HG03045 (cell line): ENCODE measurements at regions not wholly inside any gene's neighbourhood (a gene's known extent, or its start where the extent isn't known, plus 50 kb on each side); places are given as distances from the start of the nearest gene placed in this dataset.
"Not testable (repeated sequence)": the region's sequence is repeated elsewhere in the genome, so short reads cannot be mapped to it uniquely, and the experiment has no call there.

Experiments used
- ATAC-seq: cut with Tn5 transposase; IDR thresholded peaks from one replicate; pipeline ENCODE4 v1.9.1; 2021; ENCODE audit warnings: mild to moderate bottlenecking, moderate library complexity; ENCODE audit not compliant: unreplicated experiment

DNA sequence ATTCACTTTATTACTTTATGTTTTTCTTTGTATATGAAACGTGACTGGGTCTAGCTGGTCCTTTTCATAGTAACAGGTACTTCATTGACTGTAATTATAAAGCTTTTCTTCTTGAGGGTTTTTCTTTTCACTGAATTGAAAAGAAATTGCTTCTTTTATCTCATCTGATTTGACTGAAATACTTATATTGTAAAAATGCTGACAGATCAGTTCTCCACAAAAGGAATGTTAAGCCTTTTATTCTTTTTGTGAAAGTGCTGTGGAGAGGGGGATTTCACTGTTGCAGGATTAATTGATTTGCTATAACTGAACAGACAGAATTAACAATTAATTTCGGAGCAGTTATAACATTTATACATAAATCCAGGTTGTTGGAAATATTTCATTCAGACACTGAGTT, 2043.6 kb upstream of the C9orf72 start:
- no peak for ATAC-seq

DNA sequence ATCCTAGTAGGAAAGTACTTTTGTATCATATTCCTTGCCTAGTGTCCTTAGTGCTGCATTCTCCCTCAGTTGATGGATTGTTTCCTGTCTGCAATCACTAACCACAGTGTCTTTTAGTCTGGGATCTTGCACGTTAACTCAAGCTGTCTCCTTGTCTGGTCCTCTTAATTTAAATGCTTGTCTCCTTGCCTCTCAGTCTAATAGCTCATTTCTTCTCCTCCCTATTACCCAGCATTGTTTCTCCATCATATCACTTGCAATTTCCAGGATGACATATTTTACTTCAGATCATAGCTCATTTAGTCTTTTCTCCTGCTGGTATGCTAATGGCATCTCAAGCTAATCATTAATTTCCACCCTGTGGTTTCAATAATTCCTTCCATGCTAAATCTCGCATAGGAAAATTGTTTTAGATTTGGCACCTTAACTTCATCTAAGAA, 2052.0 kb upstream of the C9orf72 start:
- no peak for ATAC-seq

DNA sequence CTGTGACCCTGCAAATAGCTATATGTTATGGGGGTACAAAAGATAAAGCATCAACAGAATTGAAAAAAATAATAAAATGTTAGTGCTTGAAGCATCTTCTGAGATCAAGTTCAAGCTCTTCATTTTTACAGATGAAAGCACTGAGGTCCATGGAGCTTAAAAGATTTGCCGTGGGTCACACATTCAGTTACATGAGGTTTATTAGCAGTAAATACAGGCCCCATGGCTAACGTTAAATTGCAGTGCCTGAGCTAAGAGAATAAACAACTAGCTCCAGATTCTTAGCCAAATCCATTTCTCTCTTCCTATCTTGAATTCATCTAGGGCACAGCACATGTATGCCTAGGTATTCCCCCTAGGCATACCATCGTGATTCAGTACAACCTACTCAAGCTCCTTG, 2052.7 kb upstream of the C9orf72 start:
- no peak for ATAC-seq

DNA sequence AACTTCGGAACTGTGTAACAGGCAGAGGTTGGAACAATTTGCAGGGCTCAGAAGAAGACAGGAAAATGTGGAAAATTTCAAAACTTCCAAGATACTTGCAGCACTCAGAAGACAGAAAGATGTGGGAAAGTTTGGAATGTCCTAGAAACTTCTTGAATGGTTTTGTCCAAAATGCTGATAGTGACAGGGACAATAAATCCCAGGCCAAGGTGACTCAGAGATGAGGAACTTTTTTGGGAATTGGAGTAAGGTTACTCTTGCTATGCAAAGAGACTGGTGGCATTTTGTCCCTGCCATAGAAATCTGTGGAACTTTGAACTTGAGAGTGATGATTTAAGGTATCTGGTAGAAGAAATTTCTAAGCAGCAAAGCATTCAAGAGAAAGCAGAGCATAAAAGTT, 2055.6 kb upstream of the C9orf72 start:
- not testable (repeated sequence) for ATAC-seq

DNA sequence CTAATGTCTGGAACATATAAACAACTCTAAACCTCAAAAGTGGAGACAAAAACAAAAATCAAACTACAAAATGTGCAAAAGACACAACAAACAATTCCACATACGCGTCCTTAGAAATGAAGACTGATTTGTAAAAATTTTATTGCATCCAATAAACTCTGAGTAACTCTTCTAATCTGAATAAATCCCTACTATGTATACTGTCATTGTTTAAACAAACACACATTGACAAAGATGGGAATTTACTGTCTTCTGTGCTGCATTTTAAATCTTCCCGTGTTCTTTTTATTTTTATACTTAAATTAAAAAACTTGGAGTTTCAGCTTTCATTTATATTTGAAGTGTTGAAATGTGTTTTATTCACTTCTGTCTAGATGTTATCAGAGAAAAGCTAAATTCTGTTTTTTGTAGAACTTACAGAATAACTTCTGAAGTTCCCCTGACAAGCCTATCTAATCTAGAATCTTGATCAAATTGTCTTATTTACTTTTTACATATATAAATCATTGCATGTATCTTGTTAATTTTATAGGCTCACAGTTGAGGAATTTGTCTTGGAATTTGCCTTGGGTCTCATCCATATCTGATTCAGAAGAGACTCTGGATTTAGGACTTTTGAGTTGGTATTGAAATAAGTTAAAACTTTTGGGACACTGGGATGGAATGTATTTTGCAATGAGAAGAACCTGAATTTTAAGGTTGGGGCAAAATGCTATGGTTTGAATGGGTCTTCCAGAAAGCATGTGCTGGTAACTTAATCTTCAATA, 2064.4 kb upstream of the C9orf72 start:
- no peak for ATAC-seq

DNA sequence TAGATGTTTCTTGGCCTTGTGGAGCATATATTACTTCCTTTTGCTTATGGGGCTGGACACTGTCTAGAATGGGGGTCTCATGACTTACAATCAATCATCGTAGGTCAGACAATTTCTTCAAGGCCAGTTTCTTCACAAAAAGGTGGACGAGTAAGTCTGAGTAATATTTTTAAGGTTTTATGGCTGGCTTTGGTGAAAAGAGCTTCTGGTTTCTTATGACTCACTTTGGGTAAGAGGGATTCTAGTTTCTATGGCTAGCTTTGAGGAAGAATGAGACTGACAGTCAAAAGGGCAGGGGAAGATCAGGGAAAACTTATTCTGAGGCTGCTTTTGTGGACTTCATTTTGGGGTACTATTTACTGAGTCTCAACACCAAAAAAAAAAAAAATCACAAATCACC, 2067.2 kb upstream of the C9orf72 start:
- ATAC-seq = no peak

DNA sequence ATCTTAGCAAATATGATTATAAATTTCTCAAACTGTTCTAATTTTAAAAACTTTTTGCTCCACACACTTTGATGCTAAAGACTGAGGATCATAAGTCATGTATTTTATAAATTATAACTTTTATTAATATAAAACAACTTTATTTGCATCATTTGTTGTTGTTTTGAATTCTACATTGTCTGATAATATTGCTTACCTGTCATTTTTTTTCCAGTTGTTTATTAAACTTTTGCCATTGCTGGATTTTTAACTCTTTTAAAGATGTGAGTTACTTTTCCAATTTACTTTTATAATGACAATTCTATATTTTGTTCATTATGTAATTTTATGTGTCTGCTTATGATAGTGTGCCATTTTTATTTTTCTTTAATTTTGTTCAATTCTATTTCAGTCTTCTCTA, 2071.2 kb upstream of the C9orf72 start:
- ATAC-seq = no peak

DNA sequence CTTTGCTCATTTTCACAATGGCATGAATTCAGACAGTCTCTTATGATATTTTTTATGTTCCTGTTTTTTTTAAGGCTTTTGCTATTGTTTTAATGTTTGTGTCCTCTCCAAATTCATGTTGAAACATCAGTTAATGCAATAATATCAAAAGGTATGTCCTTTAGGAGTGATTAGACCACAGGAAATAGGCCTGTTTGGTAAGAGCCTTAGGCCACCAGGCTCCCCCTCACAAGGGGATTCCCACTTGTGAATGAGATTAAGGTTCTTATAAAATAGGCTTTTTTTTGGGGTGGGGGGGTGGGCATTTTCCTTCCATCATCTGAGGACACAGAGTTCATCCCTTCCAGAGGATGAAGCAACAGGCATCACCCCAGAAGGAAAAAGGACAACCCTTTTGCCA, 2074.2 kb upstream of the C9orf72 start:
- no peak for ATAC-seq

DNA sequence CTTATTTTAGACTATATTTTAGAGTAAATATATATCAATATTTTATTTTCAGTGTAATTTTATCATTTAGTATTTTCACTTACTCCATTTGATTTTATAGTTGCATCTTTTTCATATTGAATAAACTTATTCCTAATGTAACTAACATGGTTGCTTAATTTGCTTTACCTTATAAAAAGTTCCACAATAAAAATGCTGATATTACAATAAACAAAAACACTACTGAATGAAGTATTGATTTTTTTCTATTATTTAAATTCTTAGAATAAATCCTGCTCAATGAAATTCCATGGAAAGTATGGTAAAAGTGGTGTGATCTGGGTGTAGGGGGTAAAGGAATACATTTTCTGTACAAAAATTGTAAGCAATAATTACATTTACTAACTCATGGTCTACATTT, 2074.9 kb upstream of the C9orf72 start:
- no peak for ATAC-seq

DNA sequence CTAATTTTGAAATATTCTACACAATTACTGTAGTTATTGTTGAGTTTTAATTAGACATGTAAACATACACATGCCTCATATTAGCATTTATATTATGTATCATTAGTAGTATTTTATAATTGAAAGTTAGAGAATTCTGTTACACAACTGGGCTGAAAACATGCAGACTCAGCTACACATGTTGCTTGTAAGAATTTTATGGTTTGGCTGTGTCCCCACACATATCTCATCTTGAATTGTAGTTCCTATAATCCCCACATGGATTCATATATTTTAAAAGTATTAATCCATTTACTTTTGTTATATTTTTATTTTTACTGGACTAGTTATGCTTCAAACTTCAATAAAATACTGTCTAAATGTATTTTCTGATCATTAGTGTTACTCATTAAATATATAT, 2075.3 kb upstream of the C9orf72 start:
- no peak for ATAC-seq

DNA sequence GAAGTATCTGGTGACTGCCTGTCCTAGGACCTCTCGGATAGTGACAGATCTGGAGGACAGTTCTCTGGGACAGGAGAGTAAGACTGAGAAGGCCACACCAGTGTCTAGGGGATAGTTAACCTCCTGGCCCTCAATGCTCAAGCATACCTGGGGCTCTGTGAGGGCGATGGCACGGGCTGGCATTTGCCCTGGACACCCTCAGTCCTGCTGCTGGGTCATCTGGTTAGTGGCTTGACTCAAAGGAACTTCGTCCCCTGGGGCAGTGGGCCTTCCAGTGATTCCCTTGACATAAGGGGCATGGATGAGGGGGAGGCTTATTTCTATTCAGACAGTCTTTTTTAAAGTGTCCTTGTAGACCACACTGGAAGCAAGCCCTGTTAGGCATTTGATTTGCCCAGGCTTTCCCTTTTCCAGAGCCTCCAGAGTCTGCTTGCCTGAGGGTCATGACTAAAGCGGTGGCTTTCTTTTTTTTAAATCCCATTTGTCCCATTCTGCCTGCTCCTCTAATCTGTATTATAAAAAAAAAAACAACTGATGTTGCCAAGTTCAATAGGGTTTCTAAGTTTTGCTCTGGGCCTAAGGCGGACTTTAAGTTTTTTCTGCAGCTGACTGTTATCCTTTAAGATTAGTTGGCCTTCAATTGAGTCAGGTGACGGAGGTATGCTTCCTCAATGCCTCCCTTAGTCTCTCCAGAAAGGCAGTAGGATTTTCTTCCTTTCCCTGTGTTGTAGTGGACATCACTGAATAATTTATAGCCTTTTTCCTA, 2083.5 kb upstream of the C9orf72 start:
- no peak for ATAC-seq

DNA sequence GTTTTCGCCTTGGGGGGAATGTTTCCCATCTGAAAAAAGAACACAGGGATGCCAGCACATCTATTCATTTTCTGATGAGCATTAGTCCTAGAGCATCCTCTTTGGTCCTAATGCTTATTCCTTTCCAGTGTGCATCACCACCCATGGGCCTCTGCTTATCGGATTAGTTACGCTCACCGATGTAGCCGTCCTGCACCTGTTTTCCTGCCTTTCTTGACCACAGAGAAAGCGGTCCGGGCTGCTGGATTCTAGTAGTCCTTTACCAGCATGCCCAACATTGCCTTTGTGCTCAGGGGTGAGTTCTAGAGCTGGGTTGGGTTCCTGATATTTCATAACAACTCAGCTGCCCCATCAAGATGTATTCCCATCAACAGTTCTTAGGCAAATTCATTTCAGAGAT, 2084.5 kb upstream of the C9orf72 start:
- no peak for ATAC-seq

DNA sequence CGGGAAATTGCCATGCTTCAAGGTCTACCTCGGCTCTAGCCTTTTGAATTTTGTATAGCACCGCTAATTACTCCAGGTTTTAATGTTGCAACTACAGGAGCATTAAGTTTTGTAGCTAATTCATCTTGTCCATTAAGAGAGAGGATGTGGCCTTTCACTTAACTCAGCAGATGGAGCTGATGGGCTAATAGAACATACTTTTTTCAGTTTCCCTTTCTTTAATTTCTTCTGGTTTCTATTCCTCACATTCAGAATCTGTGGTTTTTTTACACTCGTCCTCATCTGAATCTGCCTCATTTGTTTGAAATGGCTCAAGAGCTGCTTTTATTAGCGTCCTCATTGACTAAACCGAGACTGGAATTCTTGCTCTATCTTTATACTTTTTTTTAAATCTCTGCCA, 2085.7 kb upstream of the C9orf72 start:
- no peak for ATAC-seq

DNA sequence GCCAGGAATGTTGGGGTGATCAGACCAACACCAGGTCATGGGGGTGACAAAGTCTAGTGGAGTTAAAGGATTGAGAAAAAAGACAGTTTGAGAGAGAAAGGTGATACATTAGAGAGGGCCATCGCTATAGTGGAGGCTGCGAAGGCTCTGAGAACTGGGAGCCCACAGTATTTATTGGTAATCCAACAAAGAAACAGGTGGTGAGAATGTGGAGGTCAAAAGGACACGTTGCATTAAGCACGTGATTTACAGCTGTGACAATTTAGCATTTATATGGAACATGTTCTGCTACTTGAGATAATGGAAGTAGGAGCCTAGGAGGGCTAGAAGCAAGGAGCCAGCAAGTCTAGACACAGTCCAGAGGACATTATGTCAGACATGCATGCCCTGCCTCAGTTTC, 2086.5 kb upstream of the C9orf72 start:
- no peak for ATAC-seq

DNA sequence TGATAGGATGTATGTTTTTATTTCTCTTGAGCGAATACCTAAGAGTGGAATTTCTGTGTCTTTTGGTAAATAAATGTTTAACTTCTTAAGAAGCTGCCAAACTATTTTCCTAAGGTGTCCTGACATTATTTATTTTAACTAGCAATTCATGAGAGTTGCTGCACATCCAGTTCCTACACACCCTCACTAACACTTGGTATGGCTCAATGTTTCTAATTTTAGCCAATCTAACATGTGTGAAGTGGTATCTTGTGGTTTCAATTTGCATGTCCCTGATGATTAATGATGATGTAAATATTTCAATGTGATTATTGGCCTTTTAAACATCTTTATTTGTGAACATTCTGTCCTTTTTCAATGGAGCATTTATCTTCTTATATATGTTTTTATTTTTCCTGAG, 2095.5 kb upstream of the C9orf72 start:
- ATAC-seq = no peak

DNA sequence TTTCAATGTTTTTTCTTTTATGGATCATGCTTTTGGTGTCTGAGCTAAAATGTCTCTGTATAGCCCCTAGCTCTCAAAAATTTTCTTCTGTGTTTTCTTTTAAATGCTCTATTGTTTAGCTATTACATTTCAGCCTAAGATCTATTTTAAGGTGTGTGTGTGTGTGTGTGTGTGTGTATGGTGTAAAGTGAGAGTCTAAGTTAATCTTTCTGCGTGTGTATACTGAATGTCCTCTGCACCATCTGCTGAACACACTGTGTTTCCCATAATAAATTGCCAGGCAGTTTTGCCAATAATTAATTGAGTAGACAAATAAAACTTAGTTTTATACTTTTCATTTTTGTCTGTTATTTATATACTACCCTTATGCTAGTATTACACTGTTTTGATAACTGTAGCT, 2096.3 kb upstream of the C9orf72 start:
- no peak for ATAC-seq

DNA sequence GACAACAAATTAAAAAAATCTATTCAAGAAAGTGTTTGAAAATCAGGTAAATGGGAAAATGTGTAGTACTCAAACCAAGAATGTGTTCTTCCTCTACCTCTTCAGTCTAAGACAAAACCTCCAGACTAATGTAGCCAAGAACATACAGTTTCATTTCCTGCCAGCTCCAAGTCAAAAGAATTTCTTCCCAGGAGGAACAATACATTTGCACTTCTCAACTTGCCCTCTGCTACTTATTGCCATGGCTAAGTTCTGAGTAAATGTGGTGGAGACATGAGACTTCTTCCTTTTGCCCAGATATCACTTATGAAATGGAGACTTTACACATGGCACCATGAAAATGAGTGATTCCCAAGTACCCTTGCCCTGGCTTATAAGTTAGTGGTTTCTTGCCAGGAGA, 2112.2 kb upstream of the C9orf72 start:
- no peak for ATAC-seq

DNA sequence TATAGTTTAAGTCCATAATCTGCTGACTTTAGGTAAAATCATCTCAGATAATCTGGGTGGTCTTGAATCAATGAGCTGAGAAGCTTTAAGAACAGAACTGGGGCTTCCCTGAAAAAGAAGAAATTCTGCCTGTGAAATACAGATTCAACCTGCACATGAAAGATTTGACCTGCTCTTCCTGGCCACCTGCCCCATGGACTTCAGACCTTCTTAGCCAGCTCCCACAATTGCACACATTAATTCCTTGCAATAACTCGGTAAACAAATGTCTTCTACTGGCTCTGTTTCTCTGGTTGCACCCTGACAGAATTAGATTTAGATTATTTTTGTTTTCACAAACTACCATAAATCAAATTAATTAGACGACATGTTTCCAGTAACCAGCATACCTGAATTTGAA, 2117.9 kb upstream of the C9orf72 start:
- no peak for ATAC-seq

DNA sequence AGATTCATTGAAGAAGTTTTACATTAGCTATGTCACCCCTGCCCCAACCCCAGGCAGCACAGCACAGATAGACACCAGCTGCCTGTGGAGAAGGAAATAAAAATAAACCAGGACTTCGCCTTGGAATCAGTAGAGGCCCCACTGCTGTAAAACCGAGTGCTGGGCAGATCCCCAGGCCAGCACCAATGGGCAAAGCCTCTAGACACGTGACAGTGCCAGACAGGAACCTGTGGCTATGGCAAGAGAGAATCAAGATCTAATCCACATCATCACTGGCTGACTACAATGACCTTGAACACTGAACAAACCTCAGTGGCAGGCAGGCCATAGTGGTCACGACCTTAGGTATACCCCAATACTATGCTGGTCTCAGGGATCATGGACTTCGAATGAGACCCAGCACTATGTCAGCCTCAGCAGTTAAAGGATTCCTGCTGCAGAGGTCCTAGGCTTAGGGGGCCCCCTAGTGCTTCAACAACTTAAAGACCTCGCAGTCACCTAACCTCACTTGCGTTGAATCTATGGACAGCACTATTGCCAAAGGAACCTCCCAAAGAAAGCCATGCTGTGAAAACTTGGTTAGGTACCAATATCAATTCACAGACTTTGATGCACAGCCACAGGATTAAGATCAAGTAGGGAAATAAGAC, 2118.6 kb upstream of the C9orf72 start:
- no peak for ATAC-seq

DNA sequence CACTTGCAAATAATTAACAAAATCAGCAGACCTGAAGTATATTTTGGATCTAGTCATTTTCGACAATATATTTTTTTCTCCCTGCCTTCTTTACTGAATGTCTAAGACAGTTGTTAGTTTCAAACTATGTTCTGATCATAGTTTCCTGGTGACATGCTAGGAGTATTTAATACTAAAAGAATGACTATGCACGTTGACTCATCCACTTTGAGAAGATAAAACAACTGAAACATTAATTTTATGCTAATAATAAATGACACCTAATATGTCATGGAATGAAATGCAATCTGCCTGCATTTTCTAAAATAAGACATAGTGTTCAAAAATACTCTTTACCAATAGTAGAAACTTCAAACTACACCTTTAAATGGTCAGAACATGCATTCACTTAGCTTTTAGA, 2123.7 kb upstream of the C9orf72 start:
- ATAC-seq = no peak

DNA sequence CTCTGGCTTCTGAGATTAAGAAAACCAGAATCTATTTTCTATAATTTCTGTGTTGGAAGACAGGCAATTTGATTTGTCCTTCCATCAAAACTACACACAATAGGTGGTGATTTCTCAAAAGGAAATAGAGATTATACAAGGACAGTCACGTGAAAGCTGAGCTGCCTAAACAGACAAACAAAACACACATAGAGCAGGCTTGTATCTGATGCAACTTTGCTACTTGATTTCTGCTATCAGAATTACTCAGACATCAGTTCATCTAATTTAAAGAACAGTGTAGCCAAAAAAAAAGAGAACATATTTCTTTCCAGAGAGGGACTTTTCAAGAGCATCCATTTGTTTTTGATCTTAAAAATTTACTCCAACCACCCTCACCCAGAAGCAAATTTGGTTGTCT, 2128.3 kb upstream of the C9orf72 start:
- ATAC-seq = no peak

DNA sequence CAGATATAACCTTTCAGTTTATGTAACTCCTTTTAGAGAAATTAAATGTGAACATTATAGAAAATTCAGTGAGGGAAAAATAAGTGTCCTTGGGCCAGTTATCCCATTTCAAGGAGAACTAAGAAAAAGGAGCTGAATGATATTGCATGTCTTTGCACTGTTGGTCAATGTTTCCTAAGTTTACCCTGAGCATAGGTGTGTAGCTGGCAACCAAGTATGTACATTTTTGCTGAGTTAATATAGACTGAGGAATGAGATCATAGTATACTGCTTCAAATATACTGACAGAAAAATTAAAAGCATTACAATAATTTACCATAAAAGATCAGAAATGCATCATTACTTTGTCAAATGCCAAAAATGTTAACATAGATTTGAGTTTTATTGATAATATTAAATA, 2128.7 kb upstream of the C9orf72 start:
- no peak for ATAC-seq
